KMS-11 (cell line): ENCODE measurements at regions not wholly inside any gene's neighbourhood (a gene's known extent, or its start where the extent isn't known, plus 50 kb on each side); places are given as distances from the start of the nearest gene placed in this dataset.

Experiments used
- H2AFZ ChIP-seq: fragments of 200-600 bp; sonication (generic); 2 replicates; pipeline ENCODE4 v1.6.1; 2016; ENCODE audit warnings: antibody characterized with exemption, mixed run types, low read depth
- H3K27ac ChIP-seq: fragments of 200-600 bp; sonication (generic); 2 replicates; pipeline ENCODE4 v1.6.1; 2016; ENCODE audit warnings: mild to moderate bottlenecking, mixed run types
- H3K27me3 ChIP-seq: fragments of 200-600 bp; sonication (generic); 2 replicates; pipeline ENCODE4 v1.6.1; 2017; ENCODE audit warnings: mild to moderate bottlenecking, low read depth, mixed run types, moderate library complexity; ENCODE audit not compliant: insufficient read depth
- H3K36me3 ChIP-seq: fragments of 200-600 bp; sonication (generic); 2 replicates; pipeline ENCODE4 v1.6.1; 2017; ENCODE audit warnings: mild to moderate bottlenecking, mixed run types; ENCODE audit not compliant: insufficient read depth
- H3K4me1 ChIP-seq: fragments of 200-600 bp; sonication (generic); 2 replicates; pipeline ENCODE4 v1.6.1; 2016; ENCODE audit warnings: mild to moderate bottlenecking, low read depth, mixed run types; ENCODE audit not compliant: poor library complexity, severe bottlenecking
- H3K4me2 ChIP-seq: fragments of 200-600 bp; sonication (generic); 2 replicates; pipeline ENCODE4 v1.7.0; 2016; ENCODE audit warnings: mild to moderate bottlenecking, mixed run types
- H3K4me3 ChIP-seq: fragments of 200-600 bp; sonication (generic); IDR thresholded peaks from 2 replicates; pipeline ENCODE4 v1.6.1; 2017; ENCODE audit warnings: low read depth, low read length, mixed read lengths; ENCODE audit not compliant: insufficient read depth
- H3K79me2 ChIP-seq: fragments of 200-600 bp; sonication (generic); 2 replicates; pipeline ENCODE4 v1.6.1; 2016; ENCODE audit warnings: low read depth, mixed run types; ENCODE audit not compliant: insufficient read depth
- H3K9ac ChIP-seq: fragments of 200-600 bp; sonication (generic); 2 replicates; pipeline ENCODE4 v1.6.1; 2016; ENCODE audit warnings: mild to moderate bottlenecking, mixed run types
- H4K20me1 ChIP-seq: fragments of 200-600 bp; sonication (generic); 2 replicates; pipeline ENCODE4 v1.6.1; 2016; ENCODE audit warnings: mild to moderate bottlenecking, mixed run types; ENCODE audit not compliant: insufficient read depth
- TF ChIP-seq, protein P1 (sequence below): fragments of 200-600 bp; sonication (generic); conservative IDR thresholded peaks from 2 replicates; pipeline ENCODE4 v1.6.1; 2017; ENCODE audit warnings: low read depth, mild to moderate bottlenecking, antibody characterized with exemption, low read length, moderate library complexity, mixed read lengths

DNA sequence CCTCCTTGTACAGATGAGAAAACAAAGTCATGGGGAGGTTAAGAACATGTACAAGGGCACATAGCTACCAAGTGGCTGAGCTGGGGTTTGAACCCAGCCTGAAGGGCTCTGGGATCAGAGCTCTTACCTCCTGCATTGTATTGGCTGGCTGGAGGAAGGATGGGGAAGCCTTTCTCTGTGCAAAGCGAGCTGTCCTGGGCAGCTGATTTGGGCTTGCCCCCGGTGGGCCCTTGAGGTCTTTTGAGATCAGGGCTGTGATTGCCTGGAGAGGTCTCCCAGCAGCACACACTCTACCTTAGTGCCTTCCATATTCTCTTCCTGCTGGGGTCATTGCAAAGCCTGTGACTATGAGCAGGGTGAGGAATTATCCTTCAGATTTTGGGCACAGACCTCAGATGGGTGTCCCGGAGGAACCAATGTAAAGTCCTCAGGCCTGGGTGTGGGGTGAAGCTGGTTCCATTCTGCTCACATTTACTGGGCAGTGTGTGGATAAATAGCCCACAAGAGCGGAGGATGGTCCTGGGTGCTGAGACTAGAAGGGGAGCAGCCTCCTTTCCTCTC is 53.3 kb upstream of the EPS8L3 start:
- peak overlapping the region; percentile 44 for H2AFZ ChIP-seq
- H3K4me1 ChIP-seq = peaks cover 72% of the 10 kb centered on the region
- no peaks in the 10 kb centered on the region for H3K36me3 ChIP-seq
- H3K4me2 ChIP-seq = peak overlapping the region; percentile 68
- H3K27ac ChIP-seq = peak overlapping the region; percentile 86
- H3K27me3 ChIP-seq = no peaks in the 10 kb centered on the region
- peak overlapping the region; percentile 41 for H3K9ac ChIP-seq
- no peak overlapping the region for H3K4me3 ChIP-seq
- TF ChIP-seq, protein P1, sequence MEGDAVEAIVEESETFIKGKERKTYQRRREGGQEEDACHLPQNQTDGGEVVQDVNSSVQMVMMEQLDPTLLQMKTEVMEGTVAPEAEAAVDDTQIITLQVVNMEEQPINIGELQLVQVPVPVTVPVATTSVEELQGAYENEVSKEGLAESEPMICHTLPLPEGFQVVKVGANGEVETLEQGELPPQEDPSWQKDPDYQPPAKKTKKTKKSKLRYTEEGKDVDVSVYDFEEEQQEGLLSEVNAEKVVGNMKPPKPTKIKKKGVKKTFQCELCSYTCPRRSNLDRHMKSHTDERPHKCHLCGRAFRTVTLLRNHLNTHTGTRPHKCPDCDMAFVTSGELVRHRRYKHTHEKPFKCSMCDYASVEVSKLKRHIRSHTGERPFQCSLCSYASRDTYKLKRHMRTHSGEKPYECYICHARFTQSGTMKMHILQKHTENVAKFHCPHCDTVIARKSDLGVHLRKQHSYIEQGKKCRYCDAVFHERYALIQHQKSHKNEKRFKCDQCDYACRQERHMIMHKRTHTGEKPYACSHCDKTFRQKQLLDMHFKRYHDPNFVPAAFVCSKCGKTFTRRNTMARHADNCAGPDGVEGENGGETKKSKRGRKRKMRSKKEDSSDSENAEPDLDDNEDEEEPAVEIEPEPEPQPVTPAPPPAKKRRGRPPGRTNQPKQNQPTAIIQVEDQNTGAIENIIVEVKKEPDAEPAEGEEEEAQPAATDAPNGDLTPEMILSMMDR = no peak
- H4K20me1 ChIP-seq = no peaks in the 10 kb centered on the region
- H3K79me2 ChIP-seq = no peaks in the 10 kb centered on the region

DNA sequence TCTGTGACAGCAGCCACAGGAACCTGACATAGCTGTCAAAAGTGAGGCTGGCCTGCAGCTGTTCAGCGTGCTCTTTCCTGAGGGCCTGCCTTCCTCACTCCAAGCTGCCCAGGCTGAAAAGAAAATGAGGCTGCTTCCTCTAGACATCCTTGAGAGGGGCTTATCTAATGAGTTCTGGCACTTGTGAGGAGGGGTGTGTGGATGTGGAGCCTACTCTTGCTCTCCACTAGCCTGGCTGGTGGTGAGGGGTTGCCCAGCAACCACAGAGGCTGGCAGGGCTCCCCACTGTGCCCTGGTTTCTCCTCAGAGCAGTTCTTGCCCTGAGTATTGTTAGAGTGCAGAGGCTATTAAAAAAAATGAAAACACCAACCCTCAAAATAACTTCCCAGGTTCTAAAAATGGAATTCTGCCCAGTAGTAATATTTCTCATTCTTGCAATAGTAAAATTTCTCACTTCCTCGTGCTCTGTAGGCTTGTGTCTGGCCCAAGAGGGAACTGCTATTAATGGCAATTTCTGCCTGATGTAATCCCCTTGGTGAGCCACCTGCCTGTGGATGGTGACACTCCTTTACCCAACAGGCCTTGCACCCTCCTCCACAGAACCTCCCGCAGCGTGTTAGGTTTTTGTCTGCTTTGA is 52.6 kb upstream of the EPS8L3 start:
- H4K20me1 ChIP-seq = no peaks in the 10 kb centered on the region
- peaks cover 72% of the 10 kb centered on the region for H3K4me1 ChIP-seq
- H3K4me2 ChIP-seq = peak overlapping the region; percentile 68
- H3K4me3 ChIP-seq = peak overlapping the region; percentile 15
- peak overlapping the region; percentile 86 for H3K27ac ChIP-seq
- H3K9ac ChIP-seq = peak overlapping the region; percentile 41
- peak overlapping the region; percentile 44 for H2AFZ ChIP-seq
- no peaks in the 10 kb centered on the region for H3K36me3 ChIP-seq
- no peaks in the 10 kb centered on the region for H3K79me2 ChIP-seq
- TF ChIP-seq, protein P1 = no peak; the same call in 1 of the 2 replicates
- no peaks in the 10 kb centered on the region for H3K27me3 ChIP-seq

DNA sequence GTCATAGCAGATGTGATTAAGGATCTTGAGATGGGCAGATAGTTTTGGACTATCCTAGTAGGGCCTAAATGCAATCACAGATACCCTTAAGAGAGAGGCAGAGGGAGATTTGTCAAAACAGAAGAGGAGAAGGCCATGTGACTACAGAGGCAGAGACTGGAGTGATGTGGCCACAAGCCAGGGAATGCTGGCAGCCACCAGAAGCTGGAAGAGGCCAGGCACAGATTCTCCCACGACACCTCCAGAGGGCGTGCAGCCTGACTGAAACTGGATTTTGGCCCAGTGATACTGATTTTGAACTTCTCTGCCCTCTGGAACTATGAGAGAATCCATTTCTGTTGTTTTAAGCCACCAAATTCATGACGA is 52.1 kb upstream of the EPS8L3 start:
- H3K4me1 ChIP-seq = peaks cover 72% of the 10 kb centered on the region
- no peaks in the 10 kb centered on the region for H4K20me1 ChIP-seq
- no peaks in the 10 kb centered on the region for H3K79me2 ChIP-seq
- peak overlapping the region; percentile 86 for H3K27ac ChIP-seq
- peak overlapping the region; percentile 68 for H3K4me2 ChIP-seq
- peak overlapping the region; percentile 79 for H3K4me3 ChIP-seq
- H3K36me3 ChIP-seq = no peaks in the 10 kb centered on the region
- TF ChIP-seq, protein P1 = no peak; the same call in 1 of the 2 replicates
- H2AFZ ChIP-seq = peak overlapping the region; percentile 44; the same call in 1 of the 2 replicates
- no peaks in the 10 kb centered on the region for H3K27me3 ChIP-seq
- peak overlapping the region; percentile 41; the same call in 1 of the 2 replicates for H3K9ac ChIP-seq

DNA sequence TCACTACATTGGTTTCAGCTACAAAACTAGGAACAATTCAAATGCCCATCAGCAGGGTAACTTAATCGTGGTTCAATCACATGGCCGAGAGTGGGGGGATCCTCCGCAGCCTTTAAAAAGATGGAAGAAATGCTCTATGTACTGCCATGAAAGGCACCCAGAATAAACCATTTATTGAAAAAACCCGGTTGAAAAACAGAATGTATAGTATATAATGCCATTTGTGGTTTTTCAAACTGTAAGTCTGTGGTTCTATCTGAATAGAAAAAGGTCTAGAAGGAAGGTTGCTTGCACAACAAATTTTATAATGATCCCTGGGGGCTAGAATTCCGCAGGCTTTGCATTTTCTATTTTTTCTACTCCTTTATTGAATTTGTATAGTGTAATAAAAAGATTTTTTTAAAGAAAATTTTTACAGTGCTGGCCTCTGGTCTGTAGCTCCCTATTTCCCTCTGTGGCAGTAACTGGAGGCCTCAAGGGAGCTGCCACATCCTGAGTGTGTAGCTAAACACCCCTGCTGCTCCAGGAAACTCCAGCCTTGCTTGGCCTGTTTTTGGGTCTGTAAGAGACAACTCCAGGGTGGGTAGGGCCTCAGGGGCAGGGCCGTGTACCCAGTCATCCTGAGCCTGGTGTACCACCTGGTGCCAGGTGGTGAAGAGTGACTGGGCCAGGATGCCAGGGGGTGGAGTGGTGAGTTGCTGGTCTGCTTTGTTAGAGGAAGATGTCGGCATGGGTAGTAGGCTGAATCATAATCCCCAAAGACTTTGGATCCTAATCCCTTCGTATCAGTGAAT is 51.5 kb upstream of the EPS8L3 start:
- peaks cover 74% of the 10 kb centered on the region for H3K4me1 ChIP-seq
- peak overlapping the region; percentile 44 for H2AFZ ChIP-seq
- peak overlapping the region; percentile 41; the same call in 1 of the 2 replicates for H3K9ac ChIP-seq
- H4K20me1 ChIP-seq = no peaks in the 10 kb centered on the region
- no peaks in the 10 kb centered on the region for H3K36me3 ChIP-seq
- H3K4me3 ChIP-seq = peak overlapping the region; percentile 79
- H3K79me2 ChIP-seq = no peaks in the 10 kb centered on the region
- H3K27me3 ChIP-seq = no peaks in the 10 kb centered on the region
- TF ChIP-seq, protein P1 = no peak
- peak overlapping the region; percentile 68 for H3K4me2 ChIP-seq
- peak overlapping the region; percentile 86 for H3K27ac ChIP-seq
